ENCODE measurements at regions not wholly inside any gene's neighbourhood (a gene's known extent, or its start where the extent isn't known, plus 50 kb on each side); places are given as distances from the start of the nearest gene placed in this dataset.
"Not testable (repeated sequence)": the region's sequence is repeated elsewhere in the genome, so short reads cannot be mapped to it uniquely, and the experiment has no call there.

DNA sequence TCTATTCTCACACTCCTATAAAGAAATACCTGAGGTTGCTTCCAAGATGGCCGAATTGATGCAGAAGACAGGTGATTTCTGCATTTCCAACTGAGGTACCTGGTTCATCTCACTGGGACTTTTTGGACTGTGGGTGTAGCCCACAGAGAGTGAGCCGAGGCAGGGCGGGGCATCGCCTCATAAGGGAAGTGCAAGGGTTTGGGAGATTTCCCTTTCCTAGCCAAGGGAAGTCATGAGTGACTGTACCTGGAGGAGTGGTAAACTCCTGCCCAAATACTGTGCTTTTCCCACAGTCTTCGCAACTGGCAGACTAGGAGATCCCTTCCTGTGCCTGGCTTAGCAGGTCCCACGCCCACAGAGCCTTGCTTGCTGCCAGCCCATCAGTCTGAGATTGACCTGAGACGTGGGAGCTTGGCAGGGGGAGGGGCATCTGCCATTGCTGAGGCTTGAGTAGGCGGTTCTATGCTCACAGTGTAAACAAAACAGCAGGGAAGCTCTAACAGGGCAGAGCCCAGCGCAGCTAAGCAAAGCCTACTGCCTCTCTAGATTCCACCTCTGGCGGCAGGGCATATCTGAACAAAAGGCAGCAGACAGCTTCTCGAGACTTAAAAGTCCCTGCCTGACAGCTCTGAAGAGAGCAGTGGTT lies 152.2 kb downstream of the ARL4A start:
- Histone ChIP-seq H3K9me2 (ENCODE audit: insufficient read depth, low read length) (no peaks in the 10 kb centered on the region), H4K20me1 (ENCODE audit: insufficient read depth, low read length) (no peaks in the 10 kb centered on the region), H3K4me2 (ENCODE audit: low read length) (no peak overlapping the region), H3K27ac (ENCODE audit: low read depth, low read length, poor library complexity, severe bottlenecking) (no peak overlapping the region), H3K4me3 (ENCODE audit: low read depth, low read length, poor library complexity, severe bottlenecking) (no peak overlapping the region), H3K9me3 (ENCODE audit: low read length) (no peaks in the 10 kb centered on the region), H3K36me3 (ENCODE audit: insufficient read depth, low read length) (no peaks in the 10 kb centered on the region), H3K4me1 (ENCODE audit: insufficient read depth, low read length, poor library complexity, severe bottlenecking) (no peaks in the 10 kb centered on the region), H2AFZ (ENCODE audit: low read length) (no peak overlapping the region), H3K79me2 (ENCODE audit: insufficient read depth, low read depth, low read length) (no peaks in the 10 kb centered on the region)
- intact Hi-C loops (cut with micrococcal nuclease; ENCODE audit: unreplicated experiment), result no loop called here
- TF ChIP-seq, protein P1, sequence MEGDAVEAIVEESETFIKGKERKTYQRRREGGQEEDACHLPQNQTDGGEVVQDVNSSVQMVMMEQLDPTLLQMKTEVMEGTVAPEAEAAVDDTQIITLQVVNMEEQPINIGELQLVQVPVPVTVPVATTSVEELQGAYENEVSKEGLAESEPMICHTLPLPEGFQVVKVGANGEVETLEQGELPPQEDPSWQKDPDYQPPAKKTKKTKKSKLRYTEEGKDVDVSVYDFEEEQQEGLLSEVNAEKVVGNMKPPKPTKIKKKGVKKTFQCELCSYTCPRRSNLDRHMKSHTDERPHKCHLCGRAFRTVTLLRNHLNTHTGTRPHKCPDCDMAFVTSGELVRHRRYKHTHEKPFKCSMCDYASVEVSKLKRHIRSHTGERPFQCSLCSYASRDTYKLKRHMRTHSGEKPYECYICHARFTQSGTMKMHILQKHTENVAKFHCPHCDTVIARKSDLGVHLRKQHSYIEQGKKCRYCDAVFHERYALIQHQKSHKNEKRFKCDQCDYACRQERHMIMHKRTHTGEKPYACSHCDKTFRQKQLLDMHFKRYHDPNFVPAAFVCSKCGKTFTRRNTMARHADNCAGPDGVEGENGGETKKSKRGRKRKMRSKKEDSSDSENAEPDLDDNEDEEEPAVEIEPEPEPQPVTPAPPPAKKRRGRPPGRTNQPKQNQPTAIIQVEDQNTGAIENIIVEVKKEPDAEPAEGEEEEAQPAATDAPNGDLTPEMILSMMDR (conservative IDR thresholded peaks at IDR 0.05; ENCODE audit: low read length), result no peak
- no TSS peak for BruUV-seq (replicated peaks)
- ChIA-PET POLR2A (no interaction called here), CTCF (ENCODE audit: unreplicated experiment) (no interaction called here)
- DNase-seq (ENCODE audit: low spot score), result no peak

DNA sequence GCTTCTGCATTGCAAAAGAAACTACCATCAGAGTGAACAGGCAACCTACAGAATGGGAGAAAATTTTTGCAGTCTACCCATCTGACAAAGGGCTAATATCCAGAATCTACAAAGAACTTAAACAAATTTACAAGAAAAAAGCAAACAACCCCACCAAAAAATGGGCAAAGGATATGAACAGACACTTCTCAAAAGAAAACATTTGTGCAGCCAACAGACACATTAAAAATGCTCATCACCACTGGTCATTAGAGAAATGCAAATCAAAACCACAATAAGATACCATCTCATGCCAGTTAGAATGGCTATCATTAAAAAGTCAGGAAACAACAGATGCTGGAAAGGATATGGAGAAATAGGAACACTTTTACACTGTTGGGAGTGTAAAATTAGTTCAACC lies 157.3 kb downstream of the ARL4A start:
- H3K9me3 ChIP-seq (ENCODE audit: low read length); H3K27ac ChIP-seq (ENCODE audit: low read depth, low read length, poor library complexity, severe bottlenecking); intact Hi-C loops (cut with micrococcal nuclease; ENCODE audit: unreplicated experiment); H3K4me1 ChIP-seq (ENCODE audit: insufficient read depth, low read length, poor library complexity, severe bottlenecking); CTCF ChIA-PET (ENCODE audit: unreplicated experiment); H2AFZ ChIP-seq (ENCODE audit: low read length); DNase-seq (ENCODE audit: low spot score); BruUV-seq (replicated peaks); H3K4me2 ChIP-seq (ENCODE audit: low read length); H3K4me3 ChIP-seq (ENCODE audit: low read depth, low read length, poor library complexity, severe bottlenecking); H4K20me1 ChIP-seq (ENCODE audit: insufficient read depth, low read length); H3K36me3 ChIP-seq (ENCODE audit: insufficient read depth, low read length); H3K9me2 ChIP-seq (ENCODE audit: insufficient read depth, low read length); H3K79me2 ChIP-seq (ENCODE audit: insufficient read depth, low read depth, low read length): not testable (repeated sequence)
- POLR2A ChIA-PET, result interaction anchor here (1.0 kb wide), 1 partner anchor 10 kb away, joined by 4 read pairs; no protein-coding TSS in a partner anchor

DNA sequence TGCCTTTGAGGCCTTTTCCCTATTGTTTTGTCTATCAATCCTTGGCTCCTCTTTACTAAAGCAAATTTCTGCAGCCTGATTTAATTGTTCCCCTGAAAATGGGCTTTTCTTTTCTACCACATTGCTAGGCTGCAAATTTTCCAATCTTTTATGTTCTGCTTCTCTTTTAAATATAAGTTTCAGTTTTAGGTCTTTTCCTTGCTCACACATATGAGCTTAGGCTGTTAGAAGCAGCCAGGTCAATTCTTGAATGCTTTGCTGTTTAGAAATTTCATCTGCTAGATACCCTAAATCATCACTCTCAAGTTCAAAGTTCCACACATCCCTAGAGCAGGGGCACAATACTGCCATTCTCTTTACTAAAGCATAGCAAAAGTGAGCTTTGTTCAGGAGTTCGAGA lies 159.6 kb downstream of the ARL4A start:
- intact Hi-C loops (cut with micrococcal nuclease; ENCODE audit: unreplicated experiment), result no loop called here
- no TSS peak for BruUV-seq (replicated peaks)
- ChIA-PET POLR2A (no interaction called here), CTCF (ENCODE audit: unreplicated experiment) (no interaction called here)
- Histone ChIP-seq H3K36me3 (ENCODE audit: insufficient read depth, low read length) (no peaks in the 10 kb centered on the region), H3K4me2 (ENCODE audit: low read length) (no peak overlapping the region), H3K79me2 (ENCODE audit: insufficient read depth, low read depth, low read length) (no peaks in the 10 kb centered on the region), H3K9me3 (ENCODE audit: low read length) (no peaks in the 10 kb centered on the region), H3K9me2 (ENCODE audit: insufficient read depth, low read length) (no peaks in the 10 kb centered on the region), H3K4me1 (ENCODE audit: insufficient read depth, low read length, poor library complexity, severe bottlenecking) (no peaks in the 10 kb centered on the region), H3K4me3 (ENCODE audit: low read depth, low read length, poor library complexity, severe bottlenecking) (no peak overlapping the region), H2AFZ (ENCODE audit: low read length) (no peak overlapping the region), H3K27ac (ENCODE audit: low read depth, low read length, poor library complexity, severe bottlenecking) (no peak overlapping the region), H4K20me1 (ENCODE audit: insufficient read depth, low read length) (no peaks in the 10 kb centered on the region)
- TF ChIP-seq EZH2phosphoT487 (IDR thresholded peaks at IDR 0.05; ENCODE audit: borderline replicate concordance, low read depth, low read length), result no peak
- TF ChIP-seq, protein P1 (conservative IDR thresholded peaks at IDR 0.05; ENCODE audit: low read length), result no peak
- no peak for DNase-seq (ENCODE audit: low spot score)

All from OCI-LY7 (cell line).